ENCODE measurements at regions not wholly inside any gene's neighbourhood (a gene's known extent, or its start where the extent isn't known, plus 50 kb on each side); places are given as distances from the start of the nearest gene placed in this dataset.

- Histone ChIP-seq H3K9me3 (ENCODE audit: control insufficient read depth, low read length) (no peaks in the 10 kb centered on the region), H3K27ac (no peak overlapping the region), H3K4me2 (ENCODE audit: low read length) (no peak overlapping the region), H3K4me3 (ENCODE audit: low read depth, low read length) (no peak overlapping the region), H3K4me1 (no peaks in the 10 kb centered on the region), H3K79me2 (no peaks in the 10 kb centered on the region), H2AFZ (no peak overlapping the region), H3K9ac (no peak overlapping the region), H3K36me3 (ENCODE audit: control insufficient read depth, insufficient read depth, low read length) (no peaks in the 10 kb centered on the region), H3K27me3 (ENCODE audit: control insufficient read depth, insufficient read depth, low read length) (no peaks in the 10 kb centered on the region)
- no peak for TF ChIP-seq CTCF (IDR thresholded peaks at IDR 0.05)
These were observed 405.8 kb downstream of the FAM170A start for GRCh38 chr5:120035181-120035580.

- Histone ChIP-seq H3K27ac (no peak overlapping the region), H3K79me2 (no peaks in the 10 kb centered on the region), H3K4me2 (ENCODE audit: low read length) (no peak overlapping the region), H3K4me3 (ENCODE audit: low read depth, low read length) (no peak overlapping the region), H3K36me3 (ENCODE audit: control insufficient read depth, insufficient read depth, low read length) (no peaks in the 10 kb centered on the region), H3K27me3 (ENCODE audit: control insufficient read depth, insufficient read depth, low read length) (no peaks in the 10 kb centered on the region), H3K4me1 (no peaks in the 10 kb centered on the region), H2AFZ (no peak overlapping the region), H3K9me3 (ENCODE audit: control insufficient read depth, low read length) (no peaks in the 10 kb centered on the region), H3K9ac (no peak overlapping the region)
- TF ChIP-seq CTCF (IDR thresholded peaks at IDR 0.05), result no peak
These were observed 406.6 kb downstream of the FAM170A start for GRCh38 chr5:120035815-120036577.

GRCh38 chr5:120037451-120037850 lies 408.1 kb downstream of the FAM170A start:
- Histone ChIP-seq H3K36me3 (ENCODE audit: control insufficient read depth, insufficient read depth, low read length) (no peaks in the 10 kb centered on the region), H3K9ac (no peak overlapping the region), H3K27me3 (ENCODE audit: control insufficient read depth, insufficient read depth, low read length) (no peaks in the 10 kb centered on the region), H3K9me3 (ENCODE audit: control insufficient read depth, low read length) (no peaks in the 10 kb centered on the region), H3K4me2 (ENCODE audit: low read length) (no peak overlapping the region), H3K79me2 (no peaks in the 10 kb centered on the region), H3K4me3 (ENCODE audit: low read depth, low read length) (no peak overlapping the region), H2AFZ (no peak overlapping the region), H3K27ac (no peak overlapping the region), H3K4me1 (no peaks in the 10 kb centered on the region)
- TF ChIP-seq CTCF (IDR thresholded peaks at IDR 0.05), result no peak

- no peak overlapping the region for H2AFZ ChIP-seq
These were observed 409.8 kb downstream of the FAM170A start for GRCh38 chr5:120039111-120039510.

More at GRCh38 chr5:120039111-120039510, 409.8 kb downstream of the FAM170A start:
- Histone ChIP-seq H3K4me2 (ENCODE audit: low read length) (no peak overlapping the region), H3K36me3 (ENCODE audit: control insufficient read depth, insufficient read depth, low read length) (no peaks in the 10 kb centered on the region), H3K79me2 (no peaks in the 10 kb centered on the region), H3K9me3 (ENCODE audit: control insufficient read depth, low read length) (no peaks in the 10 kb centered on the region), H3K4me3 (ENCODE audit: low read depth, low read length) (no peak overlapping the region), H3K9ac (no peak overlapping the region), H3K27me3 (ENCODE audit: control insufficient read depth, insufficient read depth, low read length) (no peaks in the 10 kb centered on the region), H3K4me1 (no peaks in the 10 kb centered on the region), H3K27ac (no peak overlapping the region)
- no peak for TF ChIP-seq CTCF (IDR thresholded peaks at IDR 0.05)
